SW 1271 (cell line): ENCODE measurements at regions not wholly inside any gene's neighbourhood (a gene's known extent, or its start where the extent isn't known, plus 50 kb on each side); places are given as distances from the start of the nearest gene placed in this dataset.
"Not testable (repeated sequence)": the region's sequence is repeated elsewhere in the genome, so short reads cannot be mapped to it uniquely, and the experiment has no call there.

Experiments used
- DNase-seq, 2 experiments: peaks; one replicate each; lab custom pipeline; 2025; lab: John Stamatoyannopoulos, UW

- not testable (repeated sequence) for DNase-seq
Observed at GRCh38 chr1:121051161-121051790, 132.9 kb downstream of the FAM72B start.

GRCh38 chr1:121052081-121052660 is 132.0 kb downstream of the FAM72B start:
- not testable (repeated sequence) for DNase-seq

GRCh38 chr1:121054928-121055327 is 129.2 kb downstream of the FAM72B start:
- DNase-seq, result not testable (repeated sequence)

- DNase-seq, result not testable (repeated sequence)
Observed at GRCh38 chr1:121066925-121067324, 117.2 kb downstream of the FAM72B start.

- not testable (repeated sequence) for DNase-seq
Observed at GRCh38 chr1:121068738-121069499, 115.2 kb downstream of the FAM72B start.

GRCh38 chr1:121073852-121074251 is 110.3 kb downstream of the FAM72B start:
- DNase-seq, result not testable (repeated sequence)

GRCh38 chr1:121075254-121075805 is 108.8 kb downstream of the FAM72B start:
- not testable (repeated sequence) for DNase-seq

- not testable (repeated sequence) for DNase-seq
Observed at GRCh38 chr1:121076674-121077073, 107.5 kb downstream of the FAM72B start.

GRCh38 chr1:121079655-121080054 is 104.5 kb downstream of the FAM72B start:
- DNase-seq, result not testable (repeated sequence)

GRCh38 chr1:121080197-121080903 is 103.8 kb downstream of the FAM72B start:
- not testable (repeated sequence) for DNase-seq

GRCh38 chr1:121080904-121081264 is 103.3 kb downstream of the FAM72B start:
- not testable (repeated sequence) for DNase-seq

GRCh38 chr1:121081625-121082199 is 102.4 kb downstream of the FAM72B start:
- not testable (repeated sequence) for DNase-seq

- not testable (repeated sequence) for DNase-seq
Observed at GRCh38 chr1:121082995-121083394, 101.1 kb downstream of the FAM72B start.

GRCh38 chr1:121086249-121086648 is 97.9 kb downstream of the FAM72B start:
- DNase-seq, result not testable (repeated sequence)

GRCh38 chr1:121087221-121087620 is 96.9 kb downstream of the FAM72B start:
- DNase-seq, result not testable (repeated sequence)

- not testable (repeated sequence) for DNase-seq
Observed at GRCh38 chr1:121088568-121088967, 95.6 kb downstream of the FAM72B start.

- not testable (repeated sequence) for DNase-seq
Observed at GRCh38 chr1:121092329-121092968, 91.7 kb downstream of the FAM72B start.

- DNase-seq, result not testable (repeated sequence)
Observed at GRCh38 chr1:121095014-121095413, 89.1 kb downstream of the FAM72B start.

GRCh38 chr1:121097127-121097866 is 86.8 kb downstream of the FAM72B start:
- peak; percentile 2 to 15 for DNase-seq

GRCh38 chr1:121097867-121098215 is 86.3 kb downstream of the FAM72B start:
- DNase-seq, result not testable (repeated sequence)
